ENCODE measurements at regions not wholly inside any gene's neighbourhood (a gene's known extent, or its start where the extent isn't known, plus 50 kb on each side); places are given as distances from the start of the nearest gene placed in this dataset.
"Not testable (repeated sequence)": the region's sequence is repeated elsewhere in the genome, so short reads cannot be mapped to it uniquely, and the experiment has no call there.

GRCh38 chr16:29284159-29284558 lies 122.4 kb downstream of the NPIPB11 start:
- H3K4me1 ChIP-seq; in situ Hi-C loops (cut with MboI; ENCODE audit: low sequenced_read_pairs in 4 of 4); H3K27me3 ChIP-seq; H3K9me3 ChIP-seq; H3K27ac ChIP-seq; intact Hi-C loops (cut with DNase I; ENCODE audit: low total_unique reads); ATAC-seq; H3K36me3 ChIP-seq; H3K4me3 ChIP-seq; DNase-seq: not testable (repeated sequence)

- H3K27ac ChIP-seq; H3K36me3 ChIP-seq; H3K4me3 ChIP-seq; DNase-seq; in situ Hi-C loops (cut with MboI; ENCODE audit: low sequenced_read_pairs in 4 of 4); H3K9me3 ChIP-seq; H3K4me1 ChIP-seq; intact Hi-C loops (cut with DNase I; ENCODE audit: low total_unique reads); H3K27me3 ChIP-seq; ATAC-seq: not testable (repeated sequence)
Measured at GRCh38 chr16:29278097-29278871, 128.2 kb downstream of the NPIPB11 start.

- DNase-seq; in situ Hi-C loops (cut with MboI; ENCODE audit: low sequenced_read_pairs in 4 of 4); H3K27me3 ChIP-seq; H3K4me3 ChIP-seq; intact Hi-C loops (cut with DNase I; ENCODE audit: low total_unique reads); H3K4me1 ChIP-seq; H3K36me3 ChIP-seq; ATAC-seq; H3K9me3 ChIP-seq; H3K27ac ChIP-seq: not testable (repeated sequence)
Measured at GRCh38 chr16:29276446-29276845, 130.1 kb downstream of the NPIPB11 start.

GRCh38 chr16:29274055-29275035 lies 132.2 kb downstream of the NPIPB11 start:
- DNase-seq; intact Hi-C loops (cut with DNase I; ENCODE audit: low total_unique reads); H3K9me3 ChIP-seq; in situ Hi-C loops (cut with MboI; ENCODE audit: low sequenced_read_pairs in 4 of 4); ATAC-seq; H3K4me3 ChIP-seq; H3K4me1 ChIP-seq; H3K36me3 ChIP-seq; H3K27ac ChIP-seq; H3K27me3 ChIP-seq: not testable (repeated sequence)

- H3K9me3 ChIP-seq; ATAC-seq; DNase-seq; H3K36me3 ChIP-seq; H3K4me3 ChIP-seq; intact Hi-C loops (cut with DNase I; ENCODE audit: low total_unique reads); H3K27me3 ChIP-seq; H3K27ac ChIP-seq; H3K4me1 ChIP-seq; in situ Hi-C loops (cut with MboI; ENCODE audit: low sequenced_read_pairs in 4 of 4): not testable (repeated sequence)
Measured at GRCh38 chr16:29273298-29274054, 133.0 kb downstream of the NPIPB11 start.

GRCh38 chr16:29271721-29272675 lies 134.5 kb downstream of the NPIPB11 start:
- intact Hi-C loops (cut with DNase I; ENCODE audit: low total_unique reads); in situ Hi-C loops (cut with MboI; ENCODE audit: low sequenced_read_pairs in 4 of 4); H3K27me3 ChIP-seq; H3K36me3 ChIP-seq; H3K4me3 ChIP-seq; H3K9me3 ChIP-seq; DNase-seq; H3K4me1 ChIP-seq: not testable (repeated sequence)
- peak overlapping the region in 1 of 4 donors; percentile 34 for H3K27ac ChIP-seq
- ATAC-seq, result peak; percentile 35 to 69

- ATAC-seq; H3K27me3 ChIP-seq; in situ Hi-C loops (cut with MboI; ENCODE audit: low sequenced_read_pairs in 4 of 4); H3K4me3 ChIP-seq; H3K4me1 ChIP-seq; DNase-seq; H3K9me3 ChIP-seq; H3K36me3 ChIP-seq; H3K27ac ChIP-seq; intact Hi-C loops (cut with DNase I; ENCODE audit: low total_unique reads): not testable (repeated sequence)
Measured at GRCh38 chr16:29270923-29271322, 135.6 kb downstream of the NPIPB11 start.

GRCh38 chr16:29270033-29270432 lies 136.5 kb downstream of the NPIPB11 start:
- H3K9me3 ChIP-seq; H3K27me3 ChIP-seq; DNase-seq; H3K27ac ChIP-seq; ATAC-seq; H3K36me3 ChIP-seq; intact Hi-C loops (cut with DNase I; ENCODE audit: low total_unique reads); in situ Hi-C loops (cut with MboI; ENCODE audit: low sequenced_read_pairs in 4 of 4); H3K4me3 ChIP-seq; H3K4me1 ChIP-seq: not testable (repeated sequence)

GRCh38 chr16:29269192-29269811 lies 137.2 kb downstream of the NPIPB11 start:
- H3K9me3 ChIP-seq; H3K4me3 ChIP-seq; ATAC-seq; in situ Hi-C loops (cut with MboI; ENCODE audit: low sequenced_read_pairs in 4 of 4); DNase-seq; intact Hi-C loops (cut with DNase I; ENCODE audit: low total_unique reads); H3K27ac ChIP-seq; H3K36me3 ChIP-seq; H3K4me1 ChIP-seq; H3K27me3 ChIP-seq: not testable (repeated sequence)

GRCh38 chr16:29268785-29269191 lies 137.7 kb downstream of the NPIPB11 start:
- peak in 1 of 2 donors; percentile 69 for DNase-seq

More at GRCh38 chr16:29268785-29269191, 137.7 kb downstream of the NPIPB11 start:
- in situ Hi-C loops (cut with MboI; ENCODE audit: low sequenced_read_pairs in 4 of 4); intact Hi-C loops (cut with DNase I; ENCODE audit: low total_unique reads); H3K27me3 ChIP-seq; H3K27ac ChIP-seq; H3K4me1 ChIP-seq; H3K36me3 ChIP-seq; H3K4me3 ChIP-seq; H3K9me3 ChIP-seq: not testable (repeated sequence)
- peak in 1 of 2 donors; percentile 34 for ATAC-seq

All from gastrocnemius medialis (tissue), 4 donors.